ENCODE measurements at regions not wholly inside any gene's neighbourhood (a gene's known extent, or its start where the extent isn't known, plus 50 kb on each side); places are given as distances from the start of the nearest gene placed in this dataset.

DNA sequence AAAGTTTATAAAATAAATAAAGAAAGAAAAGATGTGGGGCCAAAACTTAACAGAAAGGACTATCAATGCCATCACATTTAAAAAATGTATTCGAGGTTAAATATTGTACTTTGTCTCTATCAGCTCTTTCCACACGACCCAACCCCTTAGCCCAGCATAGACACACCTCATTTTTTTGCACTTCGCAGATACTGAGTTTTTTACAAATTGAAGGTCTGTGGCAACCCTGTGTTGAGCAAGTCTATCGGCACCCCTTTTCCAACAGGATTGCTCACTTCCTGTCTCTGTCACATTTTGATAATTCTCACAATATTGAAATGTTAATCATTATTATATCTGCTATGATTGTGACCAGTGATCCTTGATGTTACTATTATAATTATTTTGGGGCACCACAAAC, 151.6 kb upstream of the TBX20 start:
- TF ChIP-seq, protein P1, sequence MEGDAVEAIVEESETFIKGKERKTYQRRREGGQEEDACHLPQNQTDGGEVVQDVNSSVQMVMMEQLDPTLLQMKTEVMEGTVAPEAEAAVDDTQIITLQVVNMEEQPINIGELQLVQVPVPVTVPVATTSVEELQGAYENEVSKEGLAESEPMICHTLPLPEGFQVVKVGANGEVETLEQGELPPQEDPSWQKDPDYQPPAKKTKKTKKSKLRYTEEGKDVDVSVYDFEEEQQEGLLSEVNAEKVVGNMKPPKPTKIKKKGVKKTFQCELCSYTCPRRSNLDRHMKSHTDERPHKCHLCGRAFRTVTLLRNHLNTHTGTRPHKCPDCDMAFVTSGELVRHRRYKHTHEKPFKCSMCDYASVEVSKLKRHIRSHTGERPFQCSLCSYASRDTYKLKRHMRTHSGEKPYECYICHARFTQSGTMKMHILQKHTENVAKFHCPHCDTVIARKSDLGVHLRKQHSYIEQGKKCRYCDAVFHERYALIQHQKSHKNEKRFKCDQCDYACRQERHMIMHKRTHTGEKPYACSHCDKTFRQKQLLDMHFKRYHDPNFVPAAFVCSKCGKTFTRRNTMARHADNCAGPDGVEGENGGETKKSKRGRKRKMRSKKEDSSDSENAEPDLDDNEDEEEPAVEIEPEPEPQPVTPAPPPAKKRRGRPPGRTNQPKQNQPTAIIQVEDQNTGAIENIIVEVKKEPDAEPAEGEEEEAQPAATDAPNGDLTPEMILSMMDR (IDR thresholded peaks at IDR 0.05; ENCODE audit: insufficient read depth, low read depth, low read length): no peak
- TF ChIP-seq EZH2 (IDR thresholded peaks at IDR 0.05; ENCODE audit: insufficient read depth, low read length): no peak
